ENCODE measurements at regions not wholly inside any gene's neighbourhood (a gene's known extent, or its start where the extent isn't known, plus 50 kb on each side); places are given as distances from the start of the nearest gene placed in this dataset.

- no peak overlapping the region for H3K4me3 ChIP-seq
- ATAC-seq = peak; percentile 51
- peak; percentile 31 to 78 (median 55) for DNase-seq
- H3K9me3 ChIP-seq = peaks cover 0 to 2% (median 0%) of the 10 kb centered on the region in 3 donors
- H3K4me1 ChIP-seq = peaks cover 41% of the 10 kb centered on the region
- intact Hi-C loops (cut with DNase I) = no loop called here
- TF ChIP-seq, protein P1, sequence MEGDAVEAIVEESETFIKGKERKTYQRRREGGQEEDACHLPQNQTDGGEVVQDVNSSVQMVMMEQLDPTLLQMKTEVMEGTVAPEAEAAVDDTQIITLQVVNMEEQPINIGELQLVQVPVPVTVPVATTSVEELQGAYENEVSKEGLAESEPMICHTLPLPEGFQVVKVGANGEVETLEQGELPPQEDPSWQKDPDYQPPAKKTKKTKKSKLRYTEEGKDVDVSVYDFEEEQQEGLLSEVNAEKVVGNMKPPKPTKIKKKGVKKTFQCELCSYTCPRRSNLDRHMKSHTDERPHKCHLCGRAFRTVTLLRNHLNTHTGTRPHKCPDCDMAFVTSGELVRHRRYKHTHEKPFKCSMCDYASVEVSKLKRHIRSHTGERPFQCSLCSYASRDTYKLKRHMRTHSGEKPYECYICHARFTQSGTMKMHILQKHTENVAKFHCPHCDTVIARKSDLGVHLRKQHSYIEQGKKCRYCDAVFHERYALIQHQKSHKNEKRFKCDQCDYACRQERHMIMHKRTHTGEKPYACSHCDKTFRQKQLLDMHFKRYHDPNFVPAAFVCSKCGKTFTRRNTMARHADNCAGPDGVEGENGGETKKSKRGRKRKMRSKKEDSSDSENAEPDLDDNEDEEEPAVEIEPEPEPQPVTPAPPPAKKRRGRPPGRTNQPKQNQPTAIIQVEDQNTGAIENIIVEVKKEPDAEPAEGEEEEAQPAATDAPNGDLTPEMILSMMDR (IDR thresholded peaks at IDR 0.05) = no peak
- no peak for TF ChIP-seq POLR2A (IDR thresholded peaks at IDR 0.05)
- no peaks in the 10 kb centered on the region for H3K36me3 ChIP-seq (replicated peaks in 1 of 2; ENCODE audit: insufficient read depth in 1 of 2, low read depth in 2 of 2)
- no peaks in the 10 kb centered on the region for H3K27me3 ChIP-seq
- WGBS, 2 donors = 73 to 81% methylated on average over 7 to 8 of the region's 8 CpGs
- H3K27ac ChIP-seq = peak overlapping the region in 2 of 4 donors; percentile 8 to 22
These were observed 79.4 kb upstream of the MAP4K3 start for GRCh38 chr2:39516347-39517101.

DNA sequence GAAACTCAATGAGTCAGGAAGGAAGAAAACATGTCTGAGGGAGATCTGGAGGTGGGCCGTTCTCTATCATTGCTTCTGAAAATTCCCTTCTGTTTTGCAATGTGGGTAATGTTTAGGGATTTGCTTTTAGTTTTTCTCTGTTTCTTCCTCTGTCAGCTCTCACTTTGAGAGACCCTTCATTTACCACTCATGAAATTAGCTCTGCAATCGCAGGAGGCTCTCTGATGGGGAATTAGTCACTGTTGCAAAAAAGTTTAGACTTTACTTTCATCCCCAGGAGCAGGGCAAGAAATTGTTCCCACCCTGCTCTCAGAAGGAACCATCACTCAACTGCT, 80.0 kb upstream of the MAP4K3 start:
- intact Hi-C loops (cut with DNase I) = no loop called here
- Histone ChIP-seq H3K36me3 (replicated peaks in 1 of 2; ENCODE audit: insufficient read depth in 1 of 2, low read depth in 2 of 2) (no peaks in the 10 kb centered on the region), H3K27ac (peak overlapping the region in 2 of 4 donors; percentile 8 to 22), H3K9me3 (peaks cover 0 to 6% (median 0%) of the 10 kb centered on the region in 3 donors), H3K4me3 (no peak overlapping the region), H3K4me1 (peaks cover 36% of the 10 kb centered on the region), H3K27me3 (no peaks in the 10 kb centered on the region)
- 68 to 83% methylated on average over 2 of the region's 2 CpGs for WGBS, 2 donors
- ATAC-seq (no peak), DNase-seq (no peak)
- TF ChIP-seq, protein P1 (IDR thresholded peaks at IDR 0.05) = no peak
- TF ChIP-seq POLR2A (IDR thresholded peaks at IDR 0.05) = no peak

GRCh38 chr2:39517622-39518021, 80.5 kb upstream of the MAP4K3 start:
- TF ChIP-seq POLR2A (IDR thresholded peaks at IDR 0.05) = no peak
- DNase-seq (no peak), ATAC-seq (no peak)
- WGBS, 2 donors = 72 to 83% methylated on average over 2 of the region's 2 CpGs
- no peaks in the 10 kb centered on the region for H3K36me3 ChIP-seq (replicated peaks in 1 of 2; ENCODE audit: insufficient read depth in 1 of 2, low read depth in 2 of 2)
- H3K4me1 ChIP-seq = peaks cover 30% of the 10 kb centered on the region
- peaks cover 0 to 6% (median 0%) of the 10 kb centered on the region in 3 donors for H3K9me3 ChIP-seq
- peak overlapping the region in 1 of 4 donors; percentile 37 for H3K27ac ChIP-seq
- intact Hi-C loops (cut with DNase I) = no loop called here
- no peak overlapping the region for H3K4me3 ChIP-seq
- H3K27me3 ChIP-seq = no peaks in the 10 kb centered on the region

DNA sequence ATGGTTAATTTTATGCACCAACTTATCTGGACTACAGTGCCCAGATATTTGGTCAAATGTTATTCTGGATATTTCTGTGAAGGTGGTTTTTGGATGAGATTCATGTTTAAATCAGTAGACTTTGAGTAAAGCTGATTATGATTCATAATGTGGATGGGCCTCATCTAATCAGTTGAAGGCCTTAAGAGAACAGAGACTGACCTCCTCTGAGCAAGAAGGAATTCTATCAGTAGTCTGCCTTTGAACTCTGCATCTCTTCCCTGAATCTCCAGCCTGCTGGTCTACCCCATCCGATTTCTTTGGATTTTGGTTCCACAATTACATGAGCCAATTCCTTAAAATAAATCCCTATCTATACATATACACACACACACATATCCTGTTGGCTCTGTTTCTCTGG, 82.8 kb upstream of the MAP4K3 start:
- Histone ChIP-seq H3K27ac (no peak overlapping the region), H3K36me3 (replicated peaks in 1 of 2; ENCODE audit: insufficient read depth in 1 of 2, low read depth in 2 of 2) (no peaks in the 10 kb centered on the region), H3K4me3 (no peak overlapping the region), H3K9me3 (peaks cover 0 to 6% (median 0%) of the 10 kb centered on the region in 3 donors), H3K27me3 (no peaks in the 10 kb centered on the region), H3K4me1 (peaks cover 23% of the 10 kb centered on the region)
- no peak for DNase-seq
- 93 to 100% methylated on average over 1 of the region's 1 CpG for WGBS, 2 donors
- no peak for ATAC-seq
- intact Hi-C loops (cut with DNase I) = no loop called here
- TF ChIP-seq POLR2A (IDR thresholded peaks at IDR 0.05) = no peak
- TF ChIP-seq, protein P1 (IDR thresholded peaks at IDR 0.05) = no peak

DNA sequence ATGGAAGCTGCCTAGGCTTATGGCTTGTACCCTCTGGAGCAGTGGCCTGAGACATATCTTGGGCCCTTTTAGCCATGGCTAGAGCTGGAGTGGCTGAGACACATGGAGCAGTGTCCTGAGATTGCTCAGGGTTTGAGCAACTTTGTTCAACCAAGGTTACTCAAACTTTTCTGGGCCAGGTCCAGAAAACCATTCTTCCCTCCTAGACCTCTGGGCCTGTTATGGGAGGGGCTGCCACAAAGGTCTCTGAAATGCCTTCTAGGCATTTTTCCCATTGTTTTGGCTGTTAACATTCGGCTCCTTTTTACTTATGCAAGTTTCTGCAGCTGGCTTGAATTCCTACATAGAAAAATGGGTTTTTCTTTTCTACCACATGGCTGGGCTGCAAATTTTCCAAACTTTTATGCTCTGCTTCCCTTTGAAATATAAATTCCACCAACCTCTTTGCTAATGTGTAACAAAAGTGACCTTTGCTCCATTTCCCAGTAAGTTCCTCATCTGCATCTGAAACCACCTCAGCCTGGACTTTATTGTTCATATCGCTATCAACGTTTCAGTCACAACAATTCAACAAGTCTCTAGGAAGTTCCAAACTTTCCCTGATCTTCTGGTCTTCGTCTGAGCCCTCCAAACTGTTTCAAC, 84.9 kb upstream of the MAP4K3 start:
- H3K27me3 ChIP-seq = no peaks in the 10 kb centered on the region
- intact Hi-C loops (cut with DNase I) = no loop called here
- no peak for DNase-seq
- no peaks in the 10 kb centered on the region for H3K36me3 ChIP-seq (replicated peaks in 1 of 2; ENCODE audit: insufficient read depth in 1 of 2, low read depth in 2 of 2)
- H3K4me3 ChIP-seq = no peak overlapping the region
- no peak overlapping the region for H3K27ac ChIP-seq
- WGBS, 2 donors = 56 to 68% methylated on average over 4 of the region's 4 CpGs
- ATAC-seq = no peak
- TF ChIP-seq POLR2A (IDR thresholded peaks at IDR 0.05) = no peak
- TF ChIP-seq, protein P1 (IDR thresholded peaks at IDR 0.05) = no peak
- H3K9me3 ChIP-seq = peaks cover 0 to 6% (median 0%) of the 10 kb centered on the region in 3 donors
- peaks cover 19% of the 10 kb centered on the region for H3K4me1 ChIP-seq

All from body of pancreas (tissue), 4 donors.